Esophagus muscularis mucosa (tissue), 4 donors: ENCODE measurements at regions not wholly inside any gene's neighbourhood (a gene's known extent, or its start where the extent isn't known, plus 50 kb on each side); places are given as distances from the start of the nearest gene placed in this dataset.

Source experiments
- EP300 ChIP-seq: sonication (generic); formaldehyde crosslinking; IDR thresholded peaks from one replicate; pipeline ENCODE4 v1.6.1; 2017; ENCODE audit warnings: antibody characterized with exemption
- POLR2A ChIP-seq: fragments of 450-650 bp; IDR thresholded peaks from one replicate; pipeline ENCODE4 v1.6.1; 2017; ENCODE audit warnings: antibody characterized with exemption, moderate library complexity, mild to moderate bottlenecking, low read depth
- TF ChIP-seq, protein P1 (sequence below), 3 experiments: fragments of 200-600 bp in 2 of 3; fragments of 450-650 bp in 1 of 3; sonication (generic) in 2 of 3; IDR thresholded peaks; one replicate each; pipeline ENCODE4 v1.5.1; 2017 to 2019; ENCODE audit warnings: antibody characterized with exemption in 3 of 3, mild to moderate bottlenecking in 2 of 3, moderate library complexity in 1 of 3

DNA sequence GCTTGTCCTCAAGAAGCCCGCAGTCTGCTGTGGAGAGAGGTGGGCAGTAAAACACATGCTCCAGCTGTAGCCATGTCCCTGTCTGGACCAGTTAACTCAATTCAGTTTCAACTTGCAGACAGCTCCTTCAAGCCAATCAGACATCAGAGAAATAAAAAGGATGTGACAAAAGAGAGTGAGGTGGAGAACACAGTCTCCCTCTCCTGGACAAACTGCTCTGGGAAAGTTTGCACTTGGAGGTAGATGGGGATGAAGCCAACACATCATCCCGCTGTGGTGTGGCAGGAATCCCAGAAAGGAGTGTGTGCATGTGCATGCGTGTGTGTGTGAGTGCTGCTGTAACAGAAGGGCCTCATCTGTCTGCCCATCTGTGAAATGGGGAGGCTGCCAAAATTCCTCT lies 358.6 kb upstream of the ASIC2 start:
- TF ChIP-seq, protein P1, sequence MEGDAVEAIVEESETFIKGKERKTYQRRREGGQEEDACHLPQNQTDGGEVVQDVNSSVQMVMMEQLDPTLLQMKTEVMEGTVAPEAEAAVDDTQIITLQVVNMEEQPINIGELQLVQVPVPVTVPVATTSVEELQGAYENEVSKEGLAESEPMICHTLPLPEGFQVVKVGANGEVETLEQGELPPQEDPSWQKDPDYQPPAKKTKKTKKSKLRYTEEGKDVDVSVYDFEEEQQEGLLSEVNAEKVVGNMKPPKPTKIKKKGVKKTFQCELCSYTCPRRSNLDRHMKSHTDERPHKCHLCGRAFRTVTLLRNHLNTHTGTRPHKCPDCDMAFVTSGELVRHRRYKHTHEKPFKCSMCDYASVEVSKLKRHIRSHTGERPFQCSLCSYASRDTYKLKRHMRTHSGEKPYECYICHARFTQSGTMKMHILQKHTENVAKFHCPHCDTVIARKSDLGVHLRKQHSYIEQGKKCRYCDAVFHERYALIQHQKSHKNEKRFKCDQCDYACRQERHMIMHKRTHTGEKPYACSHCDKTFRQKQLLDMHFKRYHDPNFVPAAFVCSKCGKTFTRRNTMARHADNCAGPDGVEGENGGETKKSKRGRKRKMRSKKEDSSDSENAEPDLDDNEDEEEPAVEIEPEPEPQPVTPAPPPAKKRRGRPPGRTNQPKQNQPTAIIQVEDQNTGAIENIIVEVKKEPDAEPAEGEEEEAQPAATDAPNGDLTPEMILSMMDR (IDR thresholded peaks at IDR 0.05): no peak
- TF ChIP-seq POLR2A (no peak), EP300 (no peak)
